BLaER1 treated with 17β-estradiol and CSF1 and Interleukin-3, amounts not matched to agents 10 nM and 100 nM (cell line): ENCODE measurements at regions not wholly inside any gene's neighbourhood (a gene's known extent, or its start where the extent isn't known, plus 50 kb on each side); places are given as distances from the start of the nearest gene placed in this dataset.
"Not testable (repeated sequence)": the region's sequence is repeated elsewhere in the genome, so short reads cannot be mapped to it uniquely, and the experiment has no call there.

ENCODE experiments used
- H3K27ac ChIP-seq, 11 experiments: shearing (Covaris generic); formaldehyde crosslinking; 2 replicates each; pipeline ENCODE4 v1.8.1; 2022
- H3K27me3 ChIP-seq, 11 experiments: shearing (Covaris generic); formaldehyde crosslinking; 2 replicates each; pipeline ENCODE4 v1.8.1; 2022
- H3K36me3 ChIP-seq, 11 experiments: shearing (Covaris generic); formaldehyde crosslinking; 2 replicates each; pipeline ENCODE4 v1.8.1; 2022
- H3K4me1 ChIP-seq, 10 experiments: shearing (Covaris generic); formaldehyde crosslinking; 2 replicates each; pipeline ENCODE4 v1.8.1; 2022
- H3K4me2 ChIP-seq, 11 experiments: shearing (Covaris generic); formaldehyde crosslinking; 2 replicates each; pipeline ENCODE4 v1.8.1; 2022
- H3K4me3 ChIP-seq, 10 experiments: shearing (Covaris generic); formaldehyde crosslinking; 2 replicates each; pipeline ENCODE4 v1.8.1; 2022
- H3K9ac ChIP-seq, 11 experiments: shearing (Covaris generic); formaldehyde crosslinking; 2 replicates each; pipeline ENCODE4 v1.8.1; 2022
- H3K9me3 ChIP-seq, 11 experiments: shearing (Covaris generic); formaldehyde crosslinking; replicated peaks in 1 of 11; 2 replicates each; pipeline ENCODE4 v1.8.1; 2022
- H4K20me1 ChIP-seq, 11 experiments: shearing (Covaris generic); formaldehyde crosslinking; 2 replicates each; pipeline ENCODE4 v1.8.1; 2022
- Cebpa-rat ChIP-seq, 11 experiments: shearing (Covaris generic); IDR thresholded peaks; 2 replicates each; pipeline ENCODE4 v1.8.1; 2022

GRCh38 chr6:115159733-115160132 is 816.9 kb upstream of the HS3ST5 start:
- H4K20me1 ChIP-seq: no peaks in the 10 kb centered on the region
- H3K4me1 ChIP-seq: no peaks in the 10 kb centered on the region
- H3K4me2 ChIP-seq: no peak overlapping the region
- no peaks in the 10 kb centered on the region for H3K27me3 ChIP-seq
- H3K4me3 ChIP-seq: no peak overlapping the region
- H3K9ac ChIP-seq: no peak overlapping the region
- no peaks in the 10 kb centered on the region for H3K9me3 ChIP-seq
- TF ChIP-seq Cebpa-rat (IDR thresholded peaks at IDR 0.05): no peak
- H3K36me3 ChIP-seq: no peaks in the 10 kb centered on the region
- H3K27ac ChIP-seq: no peak overlapping the region

- H3K9ac ChIP-seq: no peak overlapping the region
- no peaks in the 10 kb centered on the region for H3K4me1 ChIP-seq
- H3K9me3 ChIP-seq: no peaks in the 10 kb centered on the region
These were observed 795.1 kb upstream of the HS3ST5 start for GRCh38 chr6:115137910-115138309.

GRCh38 chr6:115133790-115134189 is 791.0 kb upstream of the HS3ST5 start:
- Histone ChIP-seq H3K27me3 (no peaks in the 10 kb centered on the region), H3K4me2 (no peak overlapping the region), H4K20me1 (no peaks in the 10 kb centered on the region; a peak in 1 of 22 replicates), H3K4me1 (no peaks in the 10 kb centered on the region), H3K4me3 (no peak overlapping the region), H3K36me3 (no peaks in the 10 kb centered on the region), H3K9ac (no peak overlapping the region), H3K27ac (no peak overlapping the region), H3K9me3 (peaks cover 10 to 12% (median 11%) of the 10 kb centered on the region in 11 experiments)
- no peak for TF ChIP-seq Cebpa-rat (IDR thresholded peaks at IDR 0.05)

More at GRCh38 chr6:115137910-115138309, 795.1 kb upstream of the HS3ST5 start:
- Histone ChIP-seq H3K27ac (no peak overlapping the region), H3K27me3 (no peaks in the 10 kb centered on the region), H3K36me3 (no peaks in the 10 kb centered on the region), H3K4me3 (no peak overlapping the region), H4K20me1 (no peaks in the 10 kb centered on the region; a peak in 1 of 22 replicates), H3K4me2 (no peak overlapping the region)
- TF ChIP-seq Cebpa-rat (IDR thresholded peaks at IDR 0.05): no peak

- H3K9me3 ChIP-seq: peaks cover 10 to 12% (median 11%) of the 10 kb centered on the region in 11 experiments
- H3K4me2 ChIP-seq: no peak overlapping the region
- H3K27ac ChIP-seq: no peak overlapping the region
- no peak for TF ChIP-seq Cebpa-rat (IDR thresholded peaks at IDR 0.05)
- no peaks in the 10 kb centered on the region for H4K20me1 ChIP-seq
- no peaks in the 10 kb centered on the region for H3K4me1 ChIP-seq
- H3K36me3 ChIP-seq: no peaks in the 10 kb centered on the region
- no peak overlapping the region for H3K9ac ChIP-seq
- H3K4me3 ChIP-seq: no peak overlapping the region
- no peaks in the 10 kb centered on the region for H3K27me3 ChIP-seq
These were observed 789.1 kb upstream of the HS3ST5 start for GRCh38 chr6:115131709-115132490.

GRCh38 chr6:115121513-115121912 is 778.7 kb upstream of the HS3ST5 start:
- H3K27me3 ChIP-seq, H3K4me1 ChIP-seq, H4K20me1 ChIP-seq, H3K9ac ChIP-seq, H3K4me3 ChIP-seq, H3K4me2 ChIP-seq, H3K9me3 ChIP-seq, H3K36me3 ChIP-seq, H3K27ac ChIP-seq: not testable (repeated sequence)

GRCh38 chr6:115120391-115120790 is 777.6 kb upstream of the HS3ST5 start:
- no peak overlapping the region for H3K4me2 ChIP-seq
- no peaks in the 10 kb centered on the region for H4K20me1 ChIP-seq
- H3K9ac ChIP-seq: no peak overlapping the region
- no peaks in the 10 kb centered on the region for H3K4me1 ChIP-seq
- no peak overlapping the region for H3K4me3 ChIP-seq
- no peak for TF ChIP-seq Cebpa-rat (IDR thresholded peaks at IDR 0.05)
- no peak overlapping the region for H3K27ac ChIP-seq
- no peaks in the 10 kb centered on the region for H3K36me3 ChIP-seq
- H3K27me3 ChIP-seq: no peaks in the 10 kb centered on the region
- no peaks in the 10 kb centered on the region for H3K9me3 ChIP-seq

- no peak for TF ChIP-seq Cebpa-rat (IDR thresholded peaks at IDR 0.05)
- Histone ChIP-seq H3K9me3 (no peaks in the 10 kb centered on the region), H3K27ac (no peak overlapping the region), H3K4me3 (no peak overlapping the region), H4K20me1 (no peaks in the 10 kb centered on the region), H3K27me3 (no peaks in the 10 kb centered on the region), H3K4me2 (no peak overlapping the region), H3K4me1 (no peaks in the 10 kb centered on the region), H3K36me3 (no peaks in the 10 kb centered on the region), H3K9ac (no peak overlapping the region)
These were observed 748.6 kb upstream of the HS3ST5 start for GRCh38 chr6:115091461-115091860.

GRCh38 chr6:115078555-115078954 is 735.7 kb upstream of the HS3ST5 start:
- no peak overlapping the region for H3K9ac ChIP-seq
- no peak overlapping the region for H3K27ac ChIP-seq
- no peaks in the 10 kb centered on the region for H3K36me3 ChIP-seq
- H3K4me3 ChIP-seq: no peak overlapping the region
- no peaks in the 10 kb centered on the region for H3K27me3 ChIP-seq
- no peak for TF ChIP-seq Cebpa-rat (IDR thresholded peaks at IDR 0.05)
- H3K4me1 ChIP-seq: no peaks in the 10 kb centered on the region
- no peaks in the 10 kb centered on the region for H3K9me3 ChIP-seq
- no peak overlapping the region for H3K4me2 ChIP-seq
- H4K20me1 ChIP-seq: no peaks in the 10 kb centered on the region

GRCh38 chr6:115071962-115072361 is 729.1 kb upstream of the HS3ST5 start:
- Histone ChIP-seq H3K27me3 (no peaks in the 10 kb centered on the region), H3K4me3 (no peak overlapping the region), H3K4me1 (no peaks in the 10 kb centered on the region), H3K9me3 (peaks cover 11 to 19% (median 12%) of the 10 kb centered on the region in 11 experiments), H3K36me3 (0 out of 22 replicates have a peak, but pooled peaks cover 0 to 7% (median 0%) of the 10 kb centered on the region in 11 experiments), H3K9ac (no peak overlapping the region), H3K4me2 (no peak overlapping the region), H3K27ac (no peak overlapping the region), H4K20me1 (no peaks in the 10 kb centered on the region)
- no peak for TF ChIP-seq Cebpa-rat (IDR thresholded peaks at IDR 0.05)
